A673 (cell line): ENCODE measurements at regions not wholly inside any gene's neighbourhood (a gene's known extent, or its start where the extent isn't known, plus 50 kb on each side); places are given as distances from the start of the nearest gene placed in this dataset.

Source experiments
- BruUV-seq: library from RNA; stranded (reverse); fragments of 400-500 nt; replicated peaks from 2 replicates; lab custom pipeline; 2021; lab: Mats Ljungman, UMichigan
- CTCF ChIA-PET: fragments of 300-600 bp; sonication (Branson Sonifier 250); formaldehyde crosslinking; loops from one replicate; lab custom pipeline; 2022; ENCODE audit warnings: antibody characterized with exemption; lab: Charles Lee
- POLR2A ChIA-PET: fragments of 300-600 bp; sonication (Branson Sonifier 250); formaldehyde crosslinking; loops from one replicate; lab custom pipeline; 2022; ENCODE audit warnings: antibody characterized with exemption; ENCODE audit not compliant: low non-redundant PET; lab: Charles Lee
- DNase-seq: peaks from one replicate; pipeline ENCODE4 v3.0.0-alpha.2; 2015; ENCODE audit warnings: low spot score
- H3K27ac ChIP-seq: fragments of 200-600 bp; sonication (generic); 2 replicates; pipeline ENCODE4 v1.5.1; 2016; ENCODE audit warnings: mixed run types, low read depth, mild to moderate bottlenecking, mixed read lengths, antibody characterized with exemption, low read length; ENCODE audit not compliant: poor library complexity, severe bottlenecking
- H3K27me3 ChIP-seq: fragments of 200-600 bp; sonication (generic); replicated peaks from 2 replicates; pipeline ENCODE4 v1.6.1; 2017; ENCODE audit warnings: mixed run types, low read depth, mild to moderate bottlenecking, mixed read lengths, antibody characterized with exemption, low read length; ENCODE audit not compliant: insufficient read depth, poor library complexity
- H3K36me3 ChIP-seq: fragments of 200-600 bp; sonication (generic); 2 replicates; pipeline ENCODE4 v1.6.1; 2016; ENCODE audit warnings: mixed run types, mild to moderate bottlenecking, mixed read lengths, antibody characterized with exemption, low read length; ENCODE audit not compliant: insufficient read depth, poor library complexity, severe bottlenecking
- H3K4me1 ChIP-seq: fragments of 200-600 bp; sonication (generic); 2 replicates; pipeline ENCODE4 v1.6.1; 2017; ENCODE audit warnings: mixed run types, mild to moderate bottlenecking, mixed read lengths, antibody characterized with exemption, low read length; ENCODE audit not compliant: insufficient read depth, poor library complexity, severe bottlenecking
- H3K4me3 ChIP-seq: fragments of 200-600 bp; sonication (generic); 2 replicates; pipeline ENCODE4 v1.5.1; 2016; ENCODE audit warnings: low read depth, mixed run types, mild to moderate bottlenecking, mixed read lengths, low read length; ENCODE audit not compliant: poor library complexity, severe bottlenecking
- H3K9me3 ChIP-seq: fragments of 200-600 bp; sonication (generic); 2 replicates; pipeline ENCODE4 v1.6.1; 2016; ENCODE audit warnings: mixed run types, low read depth, mild to moderate bottlenecking, mixed read lengths, antibody characterized with exemption, low read length; ENCODE audit not compliant: poor library complexity, severe bottlenecking
- EZH2 ChIP-seq: fragments of 200-600 bp; sonication (generic); IDR thresholded peaks from 2 replicates; pipeline ENCODE4 v1.6.1; 2017; ENCODE audit warnings: borderline replicate concordance, low read depth, mild to moderate bottlenecking, mixed read lengths, antibody characterized with exemption, low read length; ENCODE audit not compliant: poor library complexity, severe bottlenecking
- intact Hi-C: fragments of 100-400 bp; cut with micrococcal nuclease; formaldehyde crosslinking; loops from one replicate; pipeline ENCODE4 v1.10.0; 2022; ENCODE audit not compliant: unreplicated experiment
- TF ChIP-seq, protein P1 (sequence below): fragments of 300-800, 200-600 bp; sonication (generic); conservative IDR thresholded peaks from 2 replicates; pipeline ENCODE4 v1.5.1; 2017; ENCODE audit warnings: low read depth, mild to moderate bottlenecking, antibody characterized with exemption, low read length, moderate library complexity, mixed read lengths

DNA sequence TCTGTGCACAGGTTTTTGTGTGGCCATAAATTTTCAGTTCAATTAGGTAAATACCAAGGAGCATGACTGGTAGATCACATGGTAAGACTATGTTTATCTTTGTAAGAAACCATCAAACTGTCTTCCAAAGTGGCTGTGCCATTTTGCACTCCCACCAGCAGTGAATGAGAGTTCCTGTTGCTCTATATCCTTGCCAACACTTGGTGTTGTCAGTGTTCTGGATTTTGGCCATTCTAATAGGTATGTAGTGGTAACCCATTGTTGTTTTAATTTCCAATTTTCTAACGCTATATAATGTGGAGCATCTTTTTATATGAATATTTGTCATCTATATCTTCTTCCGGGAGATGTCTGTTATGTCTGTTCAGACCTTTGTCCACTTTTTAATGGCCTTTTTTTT lies 51.7 kb upstream of the MED4 start:
- TF ChIP-seq EZH2, result no peak
- TF ChIP-seq, protein P1, sequence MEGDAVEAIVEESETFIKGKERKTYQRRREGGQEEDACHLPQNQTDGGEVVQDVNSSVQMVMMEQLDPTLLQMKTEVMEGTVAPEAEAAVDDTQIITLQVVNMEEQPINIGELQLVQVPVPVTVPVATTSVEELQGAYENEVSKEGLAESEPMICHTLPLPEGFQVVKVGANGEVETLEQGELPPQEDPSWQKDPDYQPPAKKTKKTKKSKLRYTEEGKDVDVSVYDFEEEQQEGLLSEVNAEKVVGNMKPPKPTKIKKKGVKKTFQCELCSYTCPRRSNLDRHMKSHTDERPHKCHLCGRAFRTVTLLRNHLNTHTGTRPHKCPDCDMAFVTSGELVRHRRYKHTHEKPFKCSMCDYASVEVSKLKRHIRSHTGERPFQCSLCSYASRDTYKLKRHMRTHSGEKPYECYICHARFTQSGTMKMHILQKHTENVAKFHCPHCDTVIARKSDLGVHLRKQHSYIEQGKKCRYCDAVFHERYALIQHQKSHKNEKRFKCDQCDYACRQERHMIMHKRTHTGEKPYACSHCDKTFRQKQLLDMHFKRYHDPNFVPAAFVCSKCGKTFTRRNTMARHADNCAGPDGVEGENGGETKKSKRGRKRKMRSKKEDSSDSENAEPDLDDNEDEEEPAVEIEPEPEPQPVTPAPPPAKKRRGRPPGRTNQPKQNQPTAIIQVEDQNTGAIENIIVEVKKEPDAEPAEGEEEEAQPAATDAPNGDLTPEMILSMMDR, result no peak
- DNase-seq, result no peak
- intact Hi-C loops, result no loop called here
- Histone ChIP-seq H3K4me3 (no peak overlapping the region), H3K27me3 (no peaks in the 10 kb centered on the region), H3K9me3 (no peaks in the 10 kb centered on the region), H3K4me1 (no peaks in the 10 kb centered on the region), H3K36me3 (no peaks in the 10 kb centered on the region), H3K27ac (no peak overlapping the region)
- CTCF ChIA-PET, result no interaction called here
- no TSS peak for BruUV-seq
- POLR2A ChIA-PET, result no interaction called here

DNA sequence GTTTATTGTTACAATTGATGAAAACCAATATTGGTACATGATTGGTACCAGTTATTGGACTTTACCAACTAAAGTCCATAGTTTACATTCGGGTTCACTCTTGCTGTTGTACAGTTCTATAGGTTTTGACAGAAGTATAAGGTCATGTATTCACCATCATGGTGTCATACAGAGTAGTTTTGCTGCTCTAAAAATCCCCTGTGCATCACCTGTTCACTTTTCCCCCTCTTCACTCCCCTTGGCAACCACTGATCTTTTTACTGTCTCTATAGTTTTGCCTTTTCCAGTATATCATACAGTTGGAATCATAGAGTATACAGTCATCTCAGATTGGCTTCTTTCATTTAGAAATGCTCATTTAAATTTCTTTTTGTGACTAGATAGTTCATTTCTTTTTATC lies 51.2 kb upstream of the MED4 start:
- DNase-seq, result no peak
- ChIA-PET CTCF (no interaction called here), POLR2A (no interaction called here)
- no peaks in the 10 kb centered on the region for H3K4me1 ChIP-seq
- intact Hi-C loops, result no loop called here
- no peaks in the 10 kb centered on the region for H3K27me3 ChIP-seq
- no peaks in the 10 kb centered on the region for H3K9me3 ChIP-seq
- no TSS peak for BruUV-seq
- no peak overlapping the region for H3K27ac ChIP-seq
- no peak overlapping the region for H3K4me3 ChIP-seq
- no peaks in the 10 kb centered on the region for H3K36me3 ChIP-seq
- TF ChIP-seq, protein P1, result no peak
- no peak for TF ChIP-seq EZH2
